ENCODE measurements at regions not wholly inside any gene's neighbourhood (a gene's known extent, or its start where the extent isn't known, plus 50 kb on each side); places are given as distances from the start of the nearest gene placed in this dataset.

DNA sequence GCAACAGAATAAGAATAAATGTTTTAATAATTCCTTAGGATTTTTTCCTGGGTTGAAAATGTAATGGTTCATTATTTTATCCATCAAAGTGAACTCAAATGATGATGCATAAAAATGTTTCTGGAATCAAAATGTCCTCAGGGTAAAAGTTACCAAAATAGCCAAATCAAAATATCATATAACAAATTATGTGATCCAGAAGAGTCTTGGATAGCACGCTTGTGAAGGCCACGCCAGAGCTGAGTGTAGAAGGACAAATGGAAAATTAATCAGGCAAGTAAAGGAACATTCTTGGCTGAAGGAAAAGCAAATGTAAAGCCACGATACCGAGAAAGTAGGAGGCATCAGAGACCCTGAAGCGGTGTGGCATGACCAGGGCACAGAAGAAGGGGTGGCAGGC lies 169.2 kb downstream of the CAPZA3 start:
- intact Hi-C loops (cut with DNase I; ENCODE audit: low total_unique reads): no loop called here
- Histone ChIP-seq H3K4me1 (no peaks in the 10 kb centered on the region), H3K27ac (no peak overlapping the region), H3K4me3 (no peak overlapping the region), H3K9me3 (peaks cover 0 to 16% of the 10 kb centered on the region in 2 donors), H3K27me3 (no peaks in the 10 kb centered on the region), H3K36me3 (no peaks in the 10 kb centered on the region)
- DNase-seq (ENCODE audit: low spot score in 2 of 2): no peak
- TF ChIP-seq POLR2A (IDR thresholded peaks at IDR 0.05) (no peak), POLR2AphosphoS5 (IDR thresholded peaks at IDR 0.05) (no peak)
- TF ChIP-seq, protein P1, sequence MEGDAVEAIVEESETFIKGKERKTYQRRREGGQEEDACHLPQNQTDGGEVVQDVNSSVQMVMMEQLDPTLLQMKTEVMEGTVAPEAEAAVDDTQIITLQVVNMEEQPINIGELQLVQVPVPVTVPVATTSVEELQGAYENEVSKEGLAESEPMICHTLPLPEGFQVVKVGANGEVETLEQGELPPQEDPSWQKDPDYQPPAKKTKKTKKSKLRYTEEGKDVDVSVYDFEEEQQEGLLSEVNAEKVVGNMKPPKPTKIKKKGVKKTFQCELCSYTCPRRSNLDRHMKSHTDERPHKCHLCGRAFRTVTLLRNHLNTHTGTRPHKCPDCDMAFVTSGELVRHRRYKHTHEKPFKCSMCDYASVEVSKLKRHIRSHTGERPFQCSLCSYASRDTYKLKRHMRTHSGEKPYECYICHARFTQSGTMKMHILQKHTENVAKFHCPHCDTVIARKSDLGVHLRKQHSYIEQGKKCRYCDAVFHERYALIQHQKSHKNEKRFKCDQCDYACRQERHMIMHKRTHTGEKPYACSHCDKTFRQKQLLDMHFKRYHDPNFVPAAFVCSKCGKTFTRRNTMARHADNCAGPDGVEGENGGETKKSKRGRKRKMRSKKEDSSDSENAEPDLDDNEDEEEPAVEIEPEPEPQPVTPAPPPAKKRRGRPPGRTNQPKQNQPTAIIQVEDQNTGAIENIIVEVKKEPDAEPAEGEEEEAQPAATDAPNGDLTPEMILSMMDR (IDR thresholded peaks at IDR 0.05): no peak

DNA sequence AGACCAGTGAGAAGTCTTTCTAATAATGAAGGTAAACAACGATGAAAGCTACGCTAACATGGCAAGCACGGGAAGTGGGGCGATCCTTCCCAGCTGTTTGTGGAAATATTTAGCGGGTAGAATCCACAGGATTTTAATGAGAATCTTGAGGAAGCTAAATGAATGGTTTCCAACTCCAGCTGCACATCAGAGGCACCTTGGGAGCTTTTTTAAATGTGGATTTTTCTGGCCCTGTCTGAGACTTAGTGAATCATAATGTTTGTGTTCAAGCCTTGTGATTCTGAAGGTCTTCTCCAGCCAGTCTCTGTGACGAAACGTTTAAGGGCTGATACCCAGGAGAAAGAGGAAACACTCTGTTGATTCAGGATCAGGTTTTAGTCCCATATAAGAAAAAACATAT lies 169.8 kb downstream of the CAPZA3 start:
- DNase-seq (ENCODE audit: low spot score in 2 of 2): no peak
- intact Hi-C loops (cut with DNase I; ENCODE audit: low total_unique reads): no loop called here
- no peaks in the 10 kb centered on the region for H3K4me1 ChIP-seq
- no peaks in the 10 kb centered on the region for H3K36me3 ChIP-seq
- TF ChIP-seq POLR2AphosphoS5 (IDR thresholded peaks at IDR 0.05) (no peak), POLR2A (IDR thresholded peaks at IDR 0.05) (no peak)
- TF ChIP-seq, protein P1 (IDR thresholded peaks at IDR 0.05): no peak
- H3K9me3 ChIP-seq: peaks cover 0 to 22% of the 10 kb centered on the region in 2 donors
- no peak overlapping the region for H3K27ac ChIP-seq
- no peak overlapping the region for H3K4me3 ChIP-seq
- no peaks in the 10 kb centered on the region for H3K27me3 ChIP-seq

DNA sequence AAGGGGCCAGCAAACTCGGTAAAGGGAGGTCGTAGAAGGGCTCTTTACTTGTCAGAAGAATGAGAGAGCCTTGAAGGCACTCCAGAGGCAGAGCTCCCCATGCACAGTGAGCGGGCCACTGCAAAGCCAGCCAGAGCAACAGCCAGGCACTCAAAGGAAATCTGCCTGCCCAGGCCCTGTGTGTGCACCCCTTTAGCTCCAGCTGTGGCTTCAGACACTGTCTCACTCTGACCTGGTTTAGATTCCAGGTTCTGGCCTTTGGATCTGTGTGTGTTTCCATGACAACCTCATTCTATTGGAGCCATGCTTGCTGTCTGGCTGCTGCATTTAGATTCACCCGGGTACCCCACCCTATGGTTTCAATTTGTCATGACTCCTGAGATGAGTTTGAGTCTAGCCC lies 170.3 kb downstream of the CAPZA3 start:
- H3K36me3 ChIP-seq: no peaks in the 10 kb centered on the region
- no peak for DNase-seq (ENCODE audit: low spot score in 2 of 2)
- H3K27me3 ChIP-seq: no peaks in the 10 kb centered on the region
- no peak overlapping the region for H3K27ac ChIP-seq
- no peak for TF ChIP-seq POLR2AphosphoS5 (IDR thresholded peaks at IDR 0.05)
- TF ChIP-seq POLR2A (IDR thresholded peaks at IDR 0.05): no peak
- TF ChIP-seq, protein P1 (IDR thresholded peaks at IDR 0.05): no peak
- no peaks in the 10 kb centered on the region for H3K4me1 ChIP-seq
- peaks cover 0 to 25% of the 10 kb centered on the region in 2 donors for H3K9me3 ChIP-seq
- intact Hi-C loops (cut with DNase I; ENCODE audit: low total_unique reads): no loop called here
- H3K4me3 ChIP-seq: no peak overlapping the region

DNA sequence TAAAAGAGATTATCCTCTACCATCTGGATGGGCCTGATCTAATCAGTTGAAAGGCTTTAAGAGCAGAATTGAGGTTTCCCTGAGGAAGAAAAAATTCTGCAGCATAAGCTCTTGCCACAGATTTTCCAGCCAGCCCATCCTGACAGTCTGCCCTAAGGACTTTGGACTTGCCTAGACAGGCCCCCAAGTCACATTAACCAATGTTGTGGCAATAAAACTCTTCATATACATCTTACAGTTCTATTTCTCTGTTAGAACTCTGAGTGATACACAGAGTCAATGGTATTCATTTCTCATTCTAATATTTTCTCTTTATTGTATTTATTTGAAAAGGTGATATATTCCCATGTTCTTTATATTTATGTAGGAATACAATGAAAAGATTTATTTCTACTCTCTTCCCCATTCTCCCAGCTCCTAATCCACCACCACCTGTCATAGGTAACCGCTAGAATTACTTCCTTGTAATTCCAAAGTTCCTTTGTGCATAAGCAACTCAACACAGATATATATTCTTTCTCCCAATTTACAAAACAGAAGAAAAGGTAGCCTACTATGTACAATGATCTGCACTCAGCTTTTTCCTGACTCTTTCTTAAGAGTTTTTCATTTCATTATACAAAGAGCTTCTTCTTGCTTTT lies 182.1 kb downstream of the CAPZA3 start:
- H3K4me3 ChIP-seq: no peak overlapping the region
- intact Hi-C loops (cut with DNase I; ENCODE audit: low total_unique reads): no loop called here
- no peak for DNase-seq (ENCODE audit: low spot score in 2 of 2)
- H3K27me3 ChIP-seq: no peaks in the 10 kb centered on the region
- TF ChIP-seq, protein P1 (IDR thresholded peaks at IDR 0.05): no peak
- TF ChIP-seq POLR2AphosphoS5 (IDR thresholded peaks at IDR 0.05) (no peak), POLR2A (IDR thresholded peaks at IDR 0.05) (no peak)
- H3K9me3 ChIP-seq: no peaks in the 10 kb centered on the region
- H3K4me1 ChIP-seq: no peaks in the 10 kb centered on the region
- H3K27ac ChIP-seq: no peak overlapping the region
- H3K36me3 ChIP-seq: no peaks in the 10 kb centered on the region

DNA sequence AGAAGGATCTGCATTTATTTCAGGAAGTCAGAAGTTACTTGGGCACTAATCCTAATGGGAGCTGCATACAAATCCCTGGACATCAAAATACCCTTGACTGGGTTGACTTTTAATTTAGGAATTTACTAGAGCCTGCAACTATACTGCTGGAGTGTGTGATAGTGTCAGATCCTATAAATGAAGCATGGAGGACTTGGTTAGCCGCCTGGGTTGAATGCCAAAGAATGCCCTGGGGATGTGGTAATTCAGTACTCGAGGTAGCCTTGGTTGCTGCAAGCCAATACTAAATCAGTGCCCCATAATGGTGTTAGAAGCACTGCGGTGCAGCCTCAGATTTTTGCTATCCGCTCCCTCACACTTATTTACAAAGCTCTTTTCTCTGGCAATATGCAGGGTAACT lies 184.9 kb downstream of the CAPZA3 start:
- no peak overlapping the region for H3K4me3 ChIP-seq
- TF ChIP-seq POLR2AphosphoS5 (IDR thresholded peaks at IDR 0.05): no peak
- TF ChIP-seq, protein P1 (IDR thresholded peaks at IDR 0.05): no peak
- no peak for TF ChIP-seq POLR2A (IDR thresholded peaks at IDR 0.05)
- H3K9me3 ChIP-seq: no peaks in the 10 kb centered on the region
- no peaks in the 10 kb centered on the region for H3K36me3 ChIP-seq
- no peak overlapping the region for H3K27ac ChIP-seq
- intact Hi-C loops (cut with DNase I; ENCODE audit: low total_unique reads): no loop called here
- H3K4me1 ChIP-seq: no peaks in the 10 kb centered on the region
- no peaks in the 10 kb centered on the region for H3K27me3 ChIP-seq
- DNase-seq (ENCODE audit: low spot score in 2 of 2): no peak
